NCI-H1105 treated with DMSO at 0.1 percent for 48 hours (cell line): ENCODE measurements at regions not wholly inside any gene's neighbourhood (a gene's known extent, or its start where the extent isn't known, plus 50 kb on each side); places are given as distances from the start of the nearest gene placed in this dataset.

Source experiments
- DNase-seq: peaks from one replicate; lab custom pipeline; 2025; lab: John Stamatoyannopoulos, UW

GRCh38 chr15:62983956-62984355 lies 58.6 kb upstream of the TPM1 start:
- no peak for DNase-seq

GRCh38 chr15:62985768-62986167 lies 56.8 kb upstream of the TPM1 start:
- no peak for DNase-seq

- no peak for DNase-seq
Observed at GRCh38 chr15:62986948-62987347, 55.6 kb upstream of the TPM1 start.

GRCh38 chr15:62988701-62989100 lies 53.8 kb upstream of the TPM1 start:
- no peak for DNase-seq

GRCh38 chr15:62989366-62990055 lies 53.0 kb upstream of the TPM1 start:
- DNase-seq, result no peak

- DNase-seq, result no peak
Observed at GRCh38 chr15:62991698-62992097, 50.8 kb upstream of the TPM1 start.

GRCh38 chr15:62992302-62992701 lies 50.2 kb upstream of the TPM1 start:
- DNase-seq, result no peak
